ENCODE measurements at regions not wholly inside any gene's neighbourhood (a gene's known extent, or its start where the extent isn't known, plus 50 kb on each side); places are given as distances from the start of the nearest gene placed in this dataset.

DNA sequence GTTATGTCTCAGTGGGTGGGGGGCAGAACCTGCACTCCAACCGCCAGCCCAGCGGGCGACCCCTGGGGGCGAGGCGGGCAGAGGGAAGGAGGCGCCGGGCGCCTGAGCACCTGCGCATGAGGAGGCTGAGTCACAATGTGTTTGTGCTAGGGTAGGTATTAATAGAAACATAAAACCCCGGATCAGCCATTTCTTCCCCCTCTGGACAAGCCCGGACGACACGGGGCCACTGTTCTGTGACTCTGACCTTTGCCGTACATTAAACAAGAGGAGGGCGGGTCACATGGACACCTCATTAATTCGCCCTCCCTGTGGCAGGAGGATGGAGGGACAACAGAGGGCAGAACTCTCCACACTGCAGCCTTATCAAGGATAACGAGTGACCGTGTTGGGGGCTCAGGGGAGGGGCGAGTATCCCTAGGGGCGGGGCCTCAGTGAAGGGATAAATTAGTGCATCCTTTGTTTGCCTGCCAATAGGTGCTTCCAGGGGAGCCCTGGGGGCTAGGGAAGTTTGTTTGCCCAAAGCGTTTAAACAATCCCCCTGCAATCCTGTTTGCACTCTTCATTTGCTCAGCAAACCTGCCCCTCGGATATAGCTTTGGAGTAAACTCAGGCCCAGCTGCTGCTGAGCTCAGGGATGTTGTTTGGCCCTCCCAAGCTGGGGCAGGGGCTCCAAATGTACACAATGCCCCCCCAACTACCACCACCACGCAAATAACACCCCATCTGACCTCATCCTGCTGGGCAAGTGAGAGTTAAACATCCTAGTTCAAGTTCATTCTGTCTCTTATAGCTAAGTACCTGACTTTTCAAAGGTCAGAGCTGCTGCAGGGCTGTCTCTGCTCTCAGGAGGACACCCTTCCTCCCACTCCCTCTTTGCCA, 171.2 kb upstream of the GLI2 start:
- no peak for DNase-seq (ENCODE audit: low read depth in 1 of 2, low spot score in 2 of 2)
- H4K5ac ChIP-seq (ENCODE audit: insufficient read length, low read depth, low read length): no peak overlapping the region
- H3K27me3 ChIP-seq (replicated peaks in 1 of 4; ENCODE audit: control insufficient read depth in 3 of 4, extremely low read depth in 1 of 4, insufficient read depth in 3 of 4, low read length in 3 of 4): peaks cover 0 to 6% (median 4%) of the 10 kb centered on the region in 4 experiments; a peak in 2 of 7 replicates
- peak in 1 of 2 experiments; percentile 17; a peak in 2 of 4 replicates for TF ChIP-seq RAD21 (IDR thresholded peaks at IDR 0.05 in 1 of 2, conservative IDR thresholded peaks at IDR 0.05 in 1 of 2; ENCODE audit: low read depth in 2 of 2, low read length in 2 of 2)
- TF ChIP-seq KDM5A (IDR thresholded peaks at IDR 0.05; ENCODE audit: low read length): no peak
- H2AFZ ChIP-seq (ENCODE audit: low read length): no peak overlapping the region
- no peak overlapping the region for H2BK20ac ChIP-seq (ENCODE audit: low read length)
- FAIRE-seq: no peak
- no peaks in the 10 kb centered on the region for H3K36me3 ChIP-seq (ENCODE audit: control insufficient read depth in 2 of 4, insufficient read depth in 4 of 4, low read length in 3 of 4)
- peaks cover 0 to 4% (median 3%) of the 10 kb centered on the region in 4 experiments; a peak in 4 of 7 replicates for H3K4me1 ChIP-seq (replicated peaks in 1 of 4; ENCODE audit: control insufficient read depth in 3 of 4, insufficient read depth in 4 of 4, low read length in 3 of 4)
- H2BK15ac ChIP-seq (ENCODE audit: low read length): no peak overlapping the region
- H2BK12ac ChIP-seq (ENCODE audit: low read depth, low read length): no peak overlapping the region
- H2AK5ac ChIP-seq (ENCODE audit: low read depth, low read length): no peak overlapping the region
- no peak overlapping the region for H3K14ac ChIP-seq (ENCODE audit: insufficient read length)
- H4K8ac ChIP-seq (ENCODE audit: extremely low read depth, insufficient read depth, low read length): no peak overlapping the region; the same call in 1 of the 2 replicates
- no peaks in the 10 kb centered on the region for H3K23me2 ChIP-seq (ENCODE audit: low read depth, low read length)
- no peak overlapping the region for H3K4ac ChIP-seq (replicated peaks; ENCODE audit: insufficient read length, low read depth, low read length)
- no peaks in the 10 kb centered on the region for H3K79me2 ChIP-seq (ENCODE audit: control insufficient read depth in 1 of 2, insufficient read depth in 2 of 2, low read length in 2 of 2)
- H2BK120ac ChIP-seq (replicated peaks; ENCODE audit: low read depth, low read length): no peak overlapping the region
- H3K9ac ChIP-seq (replicated peaks in 1 of 4; ENCODE audit: extremely low read depth in 1 of 4, low read depth in 3 of 4, low read length in 3 of 4): no peak overlapping the region
- H2BK5ac ChIP-seq (ENCODE audit: low read depth, low read length): no peak overlapping the region
- H4K20me1 ChIP-seq (replicated peaks in 1 of 2; ENCODE audit: control insufficient read depth in 1 of 2, insufficient read depth in 2 of 2, low read length in 2 of 2): peaks cover 2 to 3% of the 10 kb centered on the region in 2 experiments
- no peak overlapping the region for H3K18ac ChIP-seq (ENCODE audit: extremely low read depth, low read length)
- WGBS, 2 experiments (ENCODE audit: extremely low coverage in 1 of 2, insufficient coverage in 1 of 2, insufficient read length in 1 of 2, insufficient replicate concordance in 2 of 2, low coverage in 1 of 2, low lambda C conversion rate in 2 of 2, missing lambda C conversion rate in 1 of 2): 63% methylated on average over 23 of the region's 23 CpGs; no CpG with 5 or more reads in 1 of the 2 experiments
- H3K4me3 ChIP-seq (ENCODE audit: extremely low read depth in 1 of 4, insufficient read depth in 2 of 4, low read depth in 3 of 4, low read length in 4 of 4): no peak overlapping the region
- no peak overlapping the region for H3K27ac ChIP-seq (ENCODE audit: low read depth, low read length)
- ChIA-PET POLR2A (ENCODE audit: partially characterized antibody) (interaction anchor here (0.9 kb wide), 1 partner anchor 38 kb away, joined by 4 read pairs; no protein-coding TSS in a partner anchor), CTCF (ENCODE audit: partially characterized antibody) (interaction anchor here (0.6 to 6.1 kb wide), 5 partner anchors 12 to 250 kb away, joined by 3 to 38 read pairs (median 3); no protein-coding TSS in a partner anchor)
- no peak overlapping the region for H3K56ac ChIP-seq (replicated peaks; ENCODE audit: insufficient read length, low read depth, low read length)
- H3K4me2 ChIP-seq (ENCODE audit: insufficient read depth in 1 of 2, low read depth in 2 of 2, low read length in 2 of 2): no peak overlapping the region
- H3K23ac ChIP-seq (ENCODE audit: insufficient read length): no peak overlapping the region
- H3K79me1 ChIP-seq (ENCODE audit: low read depth, low read length): no peaks in the 10 kb centered on the region
- H3K9me3 ChIP-seq (ENCODE audit: insufficient read depth in 2 of 2, low read depth in 1 of 2, low read length in 1 of 2): no peaks in the 10 kb centered on the region
- no peak overlapping the region for H4K91ac ChIP-seq (replicated peaks; ENCODE audit: insufficient read length, low read length)
